ENCODE measurements at regions not wholly inside any gene's neighbourhood (a gene's known extent, or its start where the extent isn't known, plus 50 kb on each side); places are given as distances from the start of the nearest gene placed in this dataset.

DNA sequence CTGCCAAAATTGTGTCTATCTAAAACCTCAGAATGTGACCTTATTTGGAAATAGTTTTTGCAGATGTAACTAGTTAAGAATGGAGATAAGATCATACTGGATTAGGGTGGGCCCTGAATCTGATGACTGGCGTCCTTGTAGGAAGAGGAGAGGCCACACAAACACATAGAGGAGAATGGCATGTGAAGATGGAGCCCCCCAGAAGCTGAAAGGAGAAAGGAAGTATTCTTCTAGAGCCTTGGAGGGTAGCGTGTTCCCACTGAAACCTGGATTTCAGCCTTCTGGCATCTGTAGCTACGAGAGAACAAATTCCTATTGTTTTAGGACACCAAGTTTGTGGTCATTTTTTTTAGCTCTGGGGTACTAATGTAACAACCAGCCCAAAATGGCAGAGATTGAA is 423.0 kb upstream of the TPM1 start:
- Mint-ChIP-seq H3K27me3 (ENCODE audit: insufficient read depth, unreplicated experiment) (no peaks in the 10 kb centered on the region), H3K4me3 (ENCODE audit: unreplicated experiment) (no peak overlapping the region), H3K27ac (ENCODE audit: low read depth, unreplicated experiment) (no peak overlapping the region), H3K4me1 (ENCODE audit: insufficient read depth, unreplicated experiment) (peaks cover 15% of the 10 kb centered on the region), H3K36me3 (ENCODE audit: insufficient read depth, unreplicated experiment) (no peaks in the 10 kb centered on the region), H3K9me3 (ENCODE audit: unreplicated experiment) (no peaks in the 10 kb centered on the region)
- DNase-seq (ENCODE audit: unreplicated experiment) = no peak
- TF ChIP-seq, protein P1, sequence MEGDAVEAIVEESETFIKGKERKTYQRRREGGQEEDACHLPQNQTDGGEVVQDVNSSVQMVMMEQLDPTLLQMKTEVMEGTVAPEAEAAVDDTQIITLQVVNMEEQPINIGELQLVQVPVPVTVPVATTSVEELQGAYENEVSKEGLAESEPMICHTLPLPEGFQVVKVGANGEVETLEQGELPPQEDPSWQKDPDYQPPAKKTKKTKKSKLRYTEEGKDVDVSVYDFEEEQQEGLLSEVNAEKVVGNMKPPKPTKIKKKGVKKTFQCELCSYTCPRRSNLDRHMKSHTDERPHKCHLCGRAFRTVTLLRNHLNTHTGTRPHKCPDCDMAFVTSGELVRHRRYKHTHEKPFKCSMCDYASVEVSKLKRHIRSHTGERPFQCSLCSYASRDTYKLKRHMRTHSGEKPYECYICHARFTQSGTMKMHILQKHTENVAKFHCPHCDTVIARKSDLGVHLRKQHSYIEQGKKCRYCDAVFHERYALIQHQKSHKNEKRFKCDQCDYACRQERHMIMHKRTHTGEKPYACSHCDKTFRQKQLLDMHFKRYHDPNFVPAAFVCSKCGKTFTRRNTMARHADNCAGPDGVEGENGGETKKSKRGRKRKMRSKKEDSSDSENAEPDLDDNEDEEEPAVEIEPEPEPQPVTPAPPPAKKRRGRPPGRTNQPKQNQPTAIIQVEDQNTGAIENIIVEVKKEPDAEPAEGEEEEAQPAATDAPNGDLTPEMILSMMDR (IDR thresholded peaks at IDR 0.05; ENCODE audit: unreplicated experiment) = no peak
- no TSS peak for BruUV-seq (replicated peaks)
- ChIA-PET POLR2A (interaction anchor here (1.9 kb wide), 1 partner anchor 15 kb away, joined by 11 read pairs; no protein-coding TSS in a partner anchor), CTCF (interaction anchor here (0.9 to 1.9 kb wide), 3 partner anchors 18 to 87 kb away, joined by 3 to 4 read pairs (median 4); no protein-coding TSS in a partner anchor)
- intact Hi-C loops (cut with micrococcal nuclease) = no loop called here

DNA sequence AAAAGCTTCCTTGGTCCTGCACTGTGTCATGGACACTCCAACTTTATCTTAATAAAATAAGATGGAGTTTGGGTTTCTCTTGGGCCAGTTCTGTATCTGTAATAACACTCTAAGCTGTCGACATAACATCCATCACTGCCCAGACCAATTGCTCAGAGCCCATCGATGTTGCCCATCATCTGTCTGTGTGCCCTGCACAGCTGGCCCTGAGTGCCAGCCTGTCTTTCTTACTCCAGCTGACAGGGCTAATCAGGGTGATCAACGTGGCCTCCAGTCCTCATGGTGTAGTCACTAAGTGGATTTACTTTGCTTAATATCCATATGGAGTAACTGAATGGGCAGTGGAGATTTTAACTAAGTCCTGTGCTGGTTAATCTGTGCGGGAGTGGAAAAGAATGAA is 419.8 kb upstream of the TPM1 start:
- Mint-ChIP-seq H3K4me1 (ENCODE audit: insufficient read depth, unreplicated experiment) (peaks cover 29% of the 10 kb centered on the region), H3K27ac (ENCODE audit: low read depth, unreplicated experiment) (no peak overlapping the region), H3K27me3 (ENCODE audit: insufficient read depth, unreplicated experiment) (no peaks in the 10 kb centered on the region), H3K9me3 (ENCODE audit: unreplicated experiment) (no peaks in the 10 kb centered on the region), H3K4me3 (ENCODE audit: unreplicated experiment) (no peak overlapping the region), H3K36me3 (ENCODE audit: insufficient read depth, unreplicated experiment) (no peaks in the 10 kb centered on the region)
- DNase-seq (ENCODE audit: unreplicated experiment) = no peak
- POLR2A ChIA-PET = interaction anchor here (1.7 kb wide), 1 partner anchor 19 kb away, joined by 6 read pairs; no protein-coding TSS in a partner anchor
- no TSS peak for BruUV-seq (replicated peaks)
- TF ChIP-seq, protein P1 (IDR thresholded peaks at IDR 0.05; ENCODE audit: unreplicated experiment) = no peak
- intact Hi-C loops (cut with micrococcal nuclease) = no loop called here
- CTCF ChIA-PET = interaction anchor here (0.7 kb wide), 1 partner anchor 133 kb away, joined by 4 read pairs; no protein-coding TSS in a partner anchor

DNA sequence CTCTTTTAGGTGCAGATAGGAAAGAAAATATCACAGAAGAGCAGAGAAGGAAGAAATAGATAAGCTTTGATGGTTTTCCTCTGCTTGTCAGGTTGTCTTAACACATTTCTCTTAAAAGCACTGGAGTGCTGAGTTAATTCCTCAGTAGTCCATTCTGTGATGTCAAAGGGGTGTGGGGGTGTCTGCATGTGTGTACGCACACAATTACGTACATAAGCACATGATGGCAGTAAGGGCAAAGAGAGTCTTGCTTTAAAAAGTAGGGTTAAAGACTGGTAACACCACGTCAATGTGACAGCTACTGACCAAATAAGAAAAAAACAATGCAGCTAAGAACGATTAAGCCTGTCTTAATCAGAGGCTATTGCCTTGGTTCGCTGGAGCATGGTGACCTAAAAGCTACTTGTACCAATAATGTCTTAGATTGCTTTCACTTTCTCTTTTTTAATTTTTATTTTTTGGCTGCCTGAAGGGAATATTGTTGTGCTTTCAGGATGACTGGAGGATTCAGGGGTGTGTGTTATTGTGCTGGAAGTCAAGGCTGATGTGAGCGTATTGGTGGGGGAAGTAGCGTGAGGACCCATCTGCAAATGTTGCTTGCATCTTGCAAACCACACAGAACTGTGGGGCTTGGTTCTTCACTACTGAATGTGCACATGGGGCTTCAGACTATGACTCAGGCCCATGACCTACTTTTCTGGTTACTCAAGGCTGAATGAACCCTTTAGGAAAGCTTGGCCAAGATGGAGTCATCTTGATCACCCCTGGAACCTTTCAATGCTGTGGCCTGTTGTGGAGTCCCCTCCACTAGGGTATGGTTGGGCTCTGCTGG is 417.8 kb upstream of the TPM1 start:
- Mint-ChIP-seq H3K4me1 (ENCODE audit: insufficient read depth, unreplicated experiment) (peaks cover 18% of the 10 kb centered on the region), H3K36me3 (ENCODE audit: insufficient read depth, unreplicated experiment) (no peaks in the 10 kb centered on the region), H3K27ac (ENCODE audit: low read depth, unreplicated experiment) (no peak overlapping the region), H3K27me3 (ENCODE audit: insufficient read depth, unreplicated experiment) (no peaks in the 10 kb centered on the region), H3K9me3 (ENCODE audit: unreplicated experiment) (no peaks in the 10 kb centered on the region), H3K4me3 (ENCODE audit: unreplicated experiment) (no peak overlapping the region)
- TF ChIP-seq, protein P1 (IDR thresholded peaks at IDR 0.05; ENCODE audit: unreplicated experiment) = no peak
- ChIA-PET CTCF (no interaction called here), POLR2A (interaction anchor here (0.6 to 1.3 kb wide), 4 partner anchors 13 to 263 kb away, joined by 3 read pairs; no protein-coding TSS in a partner anchor)
- intact Hi-C loops (cut with micrococcal nuclease) = no loop called here
- DNase-seq (ENCODE audit: unreplicated experiment) = no peak
- no TSS peak for BruUV-seq (replicated peaks)

DNA sequence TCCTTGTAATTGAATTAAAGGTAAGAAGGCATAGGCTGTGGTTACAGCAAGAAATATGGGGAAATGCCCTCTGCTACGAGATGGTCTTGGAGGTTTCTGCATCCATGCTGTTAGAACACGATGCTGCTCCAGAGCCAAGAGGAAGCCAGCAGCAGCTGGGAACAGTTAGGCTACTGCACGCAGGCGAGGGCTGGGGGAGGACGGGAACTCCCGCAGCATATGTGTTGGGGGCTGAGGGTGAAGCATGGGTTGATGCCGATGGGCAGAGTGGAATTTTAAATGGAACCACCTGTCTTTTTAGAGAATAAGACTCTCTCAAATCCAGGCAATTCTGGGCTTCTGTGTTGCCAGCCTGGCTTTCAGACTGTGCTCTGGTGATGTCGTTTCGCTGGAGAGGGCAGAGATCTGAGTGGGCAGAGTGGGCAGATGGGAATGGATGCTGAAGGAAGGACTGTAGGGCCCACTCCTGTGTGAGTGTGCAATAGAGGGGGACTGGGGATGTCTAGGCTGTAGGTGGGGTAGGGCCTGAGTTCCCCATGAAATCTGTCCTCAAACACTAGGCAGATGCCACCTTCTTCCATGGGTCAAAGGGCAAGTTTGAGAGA is 417.0 kb upstream of the TPM1 start:
- no peak for DNase-seq (ENCODE audit: unreplicated experiment)
- Mint-ChIP-seq H3K4me1 (ENCODE audit: insufficient read depth, unreplicated experiment) (peaks cover 18% of the 10 kb centered on the region), H3K4me3 (ENCODE audit: unreplicated experiment) (no peak overlapping the region), H3K36me3 (ENCODE audit: insufficient read depth, unreplicated experiment) (no peaks in the 10 kb centered on the region), H3K27me3 (ENCODE audit: insufficient read depth, unreplicated experiment) (no peaks in the 10 kb centered on the region), H3K27ac (ENCODE audit: low read depth, unreplicated experiment) (no peak overlapping the region), H3K9me3 (ENCODE audit: unreplicated experiment) (no peaks in the 10 kb centered on the region)
- intact Hi-C loops (cut with micrococcal nuclease) = no loop called here
- TF ChIP-seq, protein P1 (IDR thresholded peaks at IDR 0.05; ENCODE audit: unreplicated experiment) = no peak
- CTCF ChIA-PET = no interaction called here
- no TSS peak for BruUV-seq (replicated peaks)
- POLR2A ChIA-PET = interaction anchor here (0.6 to 1.1 kb wide), 2 partner anchors 12 to 263 kb away, joined by 3 read pairs; no protein-coding TSS in a partner anchor
